GM19455 (cell line): ENCODE measurements at regions not wholly inside any gene's neighbourhood (a gene's known extent, or its start where the extent isn't known, plus 50 kb on each side); places are given as distances from the start of the nearest gene placed in this dataset.
"Not testable (repeated sequence)": the region's sequence is repeated elsewhere in the genome, so short reads cannot be mapped to it uniquely, and the experiment has no call there.

Experiments
- ATAC-seq: cut with Tn5 transposase; IDR thresholded peaks from one replicate; pipeline ENCODE4 v1.9.1; 2021; ENCODE audit not compliant: unreplicated experiment

DNA sequence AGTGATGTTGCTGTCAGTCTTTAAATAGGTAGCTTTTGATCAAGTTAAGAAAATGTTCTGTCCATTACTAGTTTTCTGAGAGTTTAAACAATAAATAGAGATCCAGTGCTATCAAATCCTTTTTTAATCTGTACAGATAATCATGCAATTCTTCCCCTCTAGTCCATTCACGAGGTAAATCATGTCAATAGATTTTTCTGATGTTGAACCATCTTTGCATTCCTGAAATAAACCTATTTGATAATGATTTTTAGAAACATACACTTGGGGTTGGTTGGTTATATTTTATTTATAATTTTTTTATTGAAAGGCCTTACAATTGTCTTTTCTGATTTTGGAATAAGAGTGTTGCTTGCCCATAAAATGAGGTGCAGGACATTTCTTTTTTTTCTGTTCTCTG, 95.0 kb downstream of the FAM53A start:
- ATAC-seq = no peak

DNA sequence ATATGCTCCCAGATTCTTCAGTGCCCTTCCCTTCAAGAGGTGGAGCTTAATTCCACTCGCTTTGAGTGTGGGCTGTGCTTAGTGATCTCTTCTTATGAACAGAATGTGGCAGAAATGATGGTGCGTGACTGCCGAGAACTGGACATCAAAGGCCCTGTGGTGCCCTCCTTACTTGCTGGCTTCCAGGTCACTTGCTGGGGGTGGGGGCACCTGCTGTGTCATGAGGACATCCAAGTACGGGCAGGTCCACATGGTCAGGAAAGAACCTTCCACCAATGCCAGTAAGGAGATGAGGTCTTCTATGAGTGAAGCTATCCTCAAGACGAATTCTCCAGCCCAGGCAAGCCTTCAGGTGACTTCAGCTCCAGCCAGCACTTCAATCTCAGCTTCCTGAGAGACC, 95.8 kb downstream of the FAM53A start:
- no peak for ATAC-seq

DNA sequence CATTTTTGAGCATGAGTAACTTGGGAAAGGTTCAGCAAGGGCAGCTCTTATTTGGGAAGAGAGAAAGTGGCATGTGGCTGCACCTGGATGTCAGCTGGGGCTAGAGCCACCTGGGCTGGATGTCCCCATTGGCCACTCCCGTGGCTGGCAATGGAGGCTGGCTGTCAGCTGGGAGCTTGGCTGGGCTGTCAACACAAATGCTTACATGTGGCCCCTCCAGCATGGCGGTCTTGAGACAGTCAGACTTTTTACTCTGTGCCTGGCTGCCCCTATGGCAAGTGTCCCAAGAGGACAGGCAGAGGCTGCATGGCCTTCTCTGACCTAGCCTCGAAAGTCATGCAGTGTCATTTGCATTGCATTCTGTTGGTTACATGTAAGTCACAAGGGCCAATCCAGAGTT, 99.6 kb downstream of the FAM53A start:
- ATAC-seq = no peak

DNA sequence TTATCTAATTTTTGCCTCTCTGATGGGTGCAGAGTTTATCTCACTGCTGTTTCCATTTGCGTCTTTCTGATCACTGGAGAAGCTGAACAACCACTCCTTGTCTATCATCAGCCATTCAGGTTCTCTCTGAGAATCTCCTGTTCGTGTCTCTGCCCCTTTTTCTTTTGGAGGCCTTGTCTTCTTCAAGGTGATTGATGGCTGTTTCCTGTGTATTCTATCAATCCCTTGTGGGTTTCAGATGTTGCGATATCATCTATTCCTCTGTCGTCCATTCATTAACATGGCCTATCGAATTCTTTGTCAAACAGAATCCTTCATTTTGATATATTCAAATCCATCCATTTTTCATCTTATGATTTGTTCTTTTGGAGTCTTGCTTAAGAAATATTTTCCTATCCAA, 100.3 kb downstream of the FAM53A start:
- no peak for ATAC-seq

DNA sequence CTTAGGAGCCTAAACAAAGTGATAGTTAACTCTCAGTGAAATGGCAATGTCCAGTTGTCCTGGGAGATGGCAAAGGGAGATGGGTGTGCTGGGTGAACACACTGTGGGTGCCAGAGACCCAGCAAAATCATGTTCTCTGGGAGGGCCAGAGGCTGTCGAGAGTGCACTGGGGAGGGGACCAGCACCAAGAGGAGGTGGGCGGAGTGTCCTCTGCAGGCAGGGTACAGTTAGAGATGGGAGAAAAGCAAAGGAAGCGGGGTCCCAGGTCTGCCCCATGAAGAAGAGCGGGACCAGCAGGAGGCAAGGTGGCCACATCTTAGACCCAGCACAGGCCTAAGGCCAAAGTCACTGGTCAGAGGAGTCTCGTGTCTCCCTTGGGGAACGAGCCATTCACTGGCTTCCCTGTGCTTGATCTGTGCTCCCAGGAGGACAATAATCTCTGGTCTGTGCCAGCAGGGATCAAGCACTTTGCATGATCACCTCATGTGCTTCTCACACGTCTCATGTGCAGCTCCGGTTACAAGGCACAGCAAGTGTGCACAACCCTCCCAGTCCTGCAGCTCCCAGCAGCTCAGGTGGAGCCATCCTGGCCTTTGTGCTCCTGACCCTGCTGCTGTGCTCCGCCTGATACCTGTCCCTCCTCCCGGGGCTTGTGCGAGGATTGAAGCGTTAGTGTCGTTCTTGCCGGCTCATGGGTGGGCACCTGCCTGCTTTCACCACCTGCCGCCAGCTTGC, 100.9 kb downstream of the FAM53A start:
- no peak for ATAC-seq

DNA sequence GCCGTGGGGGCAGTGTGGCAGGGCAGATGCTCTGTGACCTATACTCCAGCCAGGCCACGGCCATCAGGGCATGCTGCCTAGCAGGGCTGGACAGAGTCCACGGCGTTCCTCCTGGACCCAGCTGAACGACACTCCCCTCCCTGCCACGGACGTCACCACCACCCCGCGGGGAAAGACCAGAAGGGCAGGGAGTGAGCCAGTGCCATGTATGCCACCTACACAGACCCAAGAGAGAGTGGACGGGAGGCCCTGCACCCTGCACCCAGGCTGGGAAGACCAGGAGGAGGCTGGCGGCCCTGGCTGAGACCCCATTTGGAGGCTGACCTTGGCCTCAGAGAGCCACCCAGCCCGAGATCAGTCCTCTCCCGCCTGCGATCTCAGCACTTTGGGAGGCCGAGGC, 101.9 kb downstream of the FAM53A start:
- no peak for ATAC-seq

DNA sequence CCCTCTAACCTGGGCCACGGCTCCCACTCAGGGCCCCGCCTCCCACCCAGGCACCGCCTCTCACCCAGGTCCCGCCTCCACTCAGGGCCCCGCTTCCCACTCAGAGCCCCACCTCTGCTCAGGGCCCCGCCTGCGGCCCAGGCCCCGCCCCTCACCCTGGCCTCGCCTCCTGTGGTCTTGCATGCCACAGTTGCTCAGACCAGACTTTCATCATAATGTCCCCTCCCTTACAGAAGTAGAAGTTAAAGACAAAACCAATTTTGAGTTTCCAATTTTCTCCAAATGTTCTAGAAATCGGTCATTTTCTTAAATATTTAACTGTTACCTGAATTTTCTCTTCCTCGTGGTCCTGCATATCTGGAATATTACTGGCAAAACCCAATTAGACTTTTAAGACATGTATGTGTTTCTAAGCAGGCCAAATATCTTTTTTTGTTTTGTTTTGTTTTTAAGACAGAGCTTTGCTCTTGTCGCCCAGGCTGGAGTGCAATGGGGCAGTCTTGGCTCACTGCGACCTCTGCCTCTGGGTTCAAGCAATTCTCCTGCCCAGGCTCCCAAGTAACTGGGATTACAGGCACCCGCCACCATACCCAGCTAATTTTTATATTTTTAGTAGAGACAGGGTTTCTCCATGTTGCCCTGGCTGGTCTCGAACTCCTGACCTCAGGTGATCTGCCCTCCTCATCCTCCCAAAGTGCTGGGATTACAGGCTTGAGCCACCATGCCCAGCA, 102.8 kb downstream of the FAM53A start:
- not testable (repeated sequence) for ATAC-seq

DNA sequence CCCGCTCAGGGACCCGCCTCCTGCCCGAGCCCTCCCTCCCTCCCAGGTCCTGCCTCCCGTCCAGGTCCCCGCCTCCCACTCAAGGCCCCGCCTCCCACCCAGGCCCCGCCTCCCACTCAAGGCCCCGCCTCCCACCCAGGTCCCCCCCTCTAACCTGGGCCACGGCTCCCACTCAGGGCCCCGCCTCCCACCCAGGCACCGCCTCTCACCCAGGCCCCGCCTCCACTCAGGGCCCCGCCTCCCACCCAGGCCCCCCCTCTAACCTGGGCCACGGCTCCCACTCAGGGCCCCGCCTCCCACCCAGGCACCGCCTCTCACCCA, 103.5 kb downstream of the FAM53A start:
- ATAC-seq = not testable (repeated sequence)

DNA sequence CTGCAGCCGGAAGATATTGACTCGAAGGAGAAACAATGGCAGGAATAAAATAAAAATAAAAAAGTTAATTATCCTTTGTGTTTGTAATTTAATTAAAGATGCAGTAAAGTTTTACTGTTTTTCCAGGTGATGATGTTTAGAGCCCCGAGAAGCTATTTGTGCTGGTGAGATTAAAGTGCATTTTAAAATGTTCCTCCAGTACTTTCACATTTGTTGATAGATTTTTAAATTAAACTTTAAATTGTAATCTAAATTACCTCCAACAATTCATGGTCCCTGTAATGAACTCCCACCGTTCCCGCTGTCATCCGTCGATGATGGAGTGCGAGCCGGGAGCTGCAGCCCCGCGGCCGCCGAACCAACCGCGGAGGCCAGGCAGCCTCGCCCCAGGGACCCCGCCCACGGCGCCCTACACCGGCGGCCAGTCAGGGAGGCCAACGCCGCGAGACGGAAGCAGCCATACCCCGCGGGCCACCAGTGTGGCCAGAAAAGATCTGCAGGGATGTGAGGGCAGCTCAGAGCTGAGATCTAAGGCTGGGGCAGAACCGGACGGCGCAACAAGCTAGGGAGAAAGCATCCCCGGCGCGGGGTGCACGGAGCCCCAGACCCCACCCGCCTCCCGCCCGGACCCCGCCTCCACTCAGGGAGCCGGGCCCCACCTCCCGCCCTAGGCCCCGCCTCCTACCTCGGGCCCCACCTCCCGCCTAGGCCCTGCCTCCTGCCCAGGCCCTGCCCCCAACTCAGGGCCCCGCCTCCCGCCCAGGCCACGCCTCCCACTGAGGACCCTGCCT, 104.0 kb downstream of the FAM53A start:
- ATAC-seq = no peak

DNA sequence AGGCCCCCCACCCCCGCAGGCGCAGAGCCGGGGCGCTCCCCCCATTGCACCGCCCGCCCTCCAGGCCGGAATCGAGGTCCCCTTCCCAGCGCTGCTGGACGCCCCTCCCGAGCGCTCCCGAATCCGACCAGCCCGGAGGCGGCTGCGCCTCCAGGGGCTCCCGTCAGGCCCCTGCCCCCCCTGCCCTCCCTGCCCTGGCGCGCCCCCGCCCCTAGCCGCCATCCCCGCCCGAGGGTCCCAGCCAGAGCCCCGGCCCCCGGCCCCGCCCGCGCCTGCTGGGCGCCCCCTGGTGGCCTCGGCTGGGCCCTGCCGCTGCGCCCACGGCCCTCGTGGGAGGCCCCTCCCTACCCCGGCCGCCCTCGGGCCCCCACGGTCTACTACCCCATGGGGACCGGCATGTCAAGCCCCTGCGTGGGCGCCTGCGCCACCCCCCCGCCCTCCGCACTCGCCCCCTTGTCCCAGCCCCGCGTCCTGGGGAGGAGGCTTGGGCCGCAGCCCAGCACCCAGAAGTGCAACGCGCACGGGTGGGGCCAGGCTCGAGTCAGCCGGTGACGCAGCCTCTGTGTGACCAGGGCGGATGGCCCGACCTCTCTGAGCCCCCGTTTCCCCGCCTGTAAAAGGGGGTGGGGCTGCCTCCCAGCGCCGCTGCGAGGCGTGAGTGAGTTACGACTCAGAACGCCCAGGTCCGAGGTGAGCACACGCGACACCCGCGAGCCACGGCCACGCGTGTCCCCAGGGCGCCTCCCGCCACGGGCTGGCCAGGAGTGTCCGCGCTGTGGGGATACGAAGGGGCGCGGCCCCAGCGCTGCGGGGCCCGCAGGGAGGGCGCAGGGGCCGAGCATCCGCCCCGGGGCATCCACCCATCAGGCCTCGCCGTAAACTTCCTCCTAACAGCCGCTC, 104.9 kb downstream of the FAM53A start:
- no peak for ATAC-seq

DNA sequence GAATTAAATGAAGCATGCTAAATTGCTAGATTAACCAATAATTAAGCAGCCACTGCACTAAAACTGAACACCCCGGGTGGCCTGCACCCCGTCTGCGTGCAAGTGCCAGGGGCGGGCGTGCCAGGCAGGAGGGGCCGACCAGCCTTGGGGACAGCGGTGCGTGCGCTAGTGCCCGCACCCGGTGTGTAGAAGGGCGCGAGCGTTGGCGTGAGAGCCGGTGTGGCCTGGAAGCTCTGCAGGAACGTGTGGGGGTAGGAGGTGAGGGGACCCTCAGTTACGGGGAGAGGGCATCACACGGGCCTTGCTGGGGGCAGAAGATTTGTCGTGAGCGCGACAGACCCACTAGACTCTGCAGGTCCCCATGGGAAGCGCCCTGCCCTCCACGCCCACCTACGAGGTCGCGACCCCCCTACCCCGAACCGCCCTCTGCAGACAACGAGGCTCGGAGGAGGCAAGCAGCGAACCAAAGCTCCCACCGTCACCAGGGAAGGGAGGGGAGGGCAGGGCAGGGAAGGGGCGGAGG, 105.8 kb downstream of the FAM53A start:
- no peak for ATAC-seq

DNA sequence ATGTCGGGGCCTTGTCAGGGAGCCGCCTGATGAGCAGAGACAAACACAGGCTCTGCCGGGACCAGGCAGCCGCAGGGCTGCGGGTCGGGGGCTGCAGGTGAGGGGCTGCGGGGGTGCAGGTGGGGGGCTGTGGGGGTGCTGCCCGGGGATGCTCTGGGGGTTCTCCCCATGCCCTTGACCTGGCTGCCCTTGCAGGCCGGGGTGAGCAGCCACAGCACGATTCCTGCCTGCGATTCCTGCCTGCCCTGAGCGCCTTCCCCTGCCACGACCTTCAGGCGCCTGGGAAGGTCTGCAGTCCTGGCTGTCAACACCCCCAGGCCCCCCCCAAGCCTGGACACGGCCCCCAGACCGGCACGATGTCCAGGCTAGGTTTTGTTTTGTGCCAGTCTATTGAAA, 106.3 kb downstream of the FAM53A start:
- no peak for ATAC-seq

DNA sequence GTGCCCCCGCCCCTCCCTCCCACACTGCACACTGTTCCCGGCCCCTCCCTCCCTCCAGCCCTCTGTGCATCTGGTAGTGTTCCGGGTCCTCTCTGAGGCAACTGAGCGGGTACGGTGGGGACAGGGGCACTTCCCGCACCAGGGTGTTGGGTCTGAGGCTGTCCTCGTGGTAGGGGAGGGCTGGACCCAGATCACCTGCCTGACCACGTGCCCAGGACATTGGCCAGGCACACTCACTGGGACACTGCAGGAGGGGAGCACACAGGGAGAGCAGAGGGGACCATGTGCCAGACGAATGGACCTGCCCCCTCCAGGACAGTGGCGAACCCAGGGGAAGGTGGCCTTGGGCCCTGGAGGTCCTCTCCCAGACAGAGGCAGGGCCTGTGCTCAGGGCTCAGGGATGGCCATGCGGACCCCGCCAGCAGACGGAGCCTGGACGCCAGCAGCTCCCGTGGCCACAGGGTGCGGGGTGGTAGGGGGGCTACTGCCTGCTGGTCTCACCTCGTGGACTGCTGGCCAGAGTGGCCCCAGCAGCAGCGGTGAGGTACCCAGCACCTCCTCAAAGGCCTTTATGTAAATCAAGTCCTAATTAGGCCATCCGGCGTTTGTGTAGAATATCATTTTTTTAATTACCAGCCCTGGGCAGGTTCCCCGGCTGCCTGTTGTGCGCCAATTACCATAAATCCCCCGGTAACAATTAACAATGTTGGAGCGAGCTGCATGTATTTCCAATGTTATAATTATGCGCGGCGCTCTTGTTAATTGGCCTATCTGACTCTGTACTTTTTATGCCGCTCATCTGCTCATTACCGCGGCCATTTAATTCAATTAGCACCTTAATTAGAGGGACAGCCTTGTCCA, 106.9 kb downstream of the FAM53A start:
- no peak for ATAC-seq

DNA sequence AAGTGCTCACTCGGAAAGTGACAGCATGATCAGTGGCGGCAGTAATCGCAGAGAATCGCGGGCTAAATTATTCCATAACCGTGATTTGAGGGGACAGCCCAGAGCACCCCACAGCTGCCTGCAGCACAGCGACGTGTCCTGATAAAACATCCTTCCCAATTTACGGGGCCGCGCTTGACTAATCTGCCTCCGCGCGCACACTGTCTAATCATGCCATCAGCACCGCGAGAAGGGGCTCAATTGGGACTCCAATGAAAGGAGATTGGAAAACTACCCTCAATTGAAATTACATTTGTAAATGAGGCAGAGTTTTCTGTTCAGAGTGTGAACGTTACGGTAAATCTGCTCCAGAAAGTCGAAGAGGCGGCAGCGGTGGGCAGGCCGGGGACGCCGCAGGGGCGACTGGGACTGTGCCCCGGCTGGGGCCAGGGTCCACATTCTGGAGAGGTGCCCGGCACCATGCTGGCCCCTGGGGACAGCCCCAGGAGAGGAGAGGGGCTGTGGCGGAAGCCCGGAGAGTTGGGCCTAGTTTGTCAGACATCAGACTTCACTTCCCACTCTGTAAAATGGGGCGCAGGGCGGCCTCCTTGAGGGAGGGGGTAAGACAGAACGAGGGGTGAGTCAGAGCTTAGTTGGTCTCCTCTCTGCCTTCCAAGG, 107.7 kb downstream of the FAM53A start:
- ATAC-seq = no peak

DNA sequence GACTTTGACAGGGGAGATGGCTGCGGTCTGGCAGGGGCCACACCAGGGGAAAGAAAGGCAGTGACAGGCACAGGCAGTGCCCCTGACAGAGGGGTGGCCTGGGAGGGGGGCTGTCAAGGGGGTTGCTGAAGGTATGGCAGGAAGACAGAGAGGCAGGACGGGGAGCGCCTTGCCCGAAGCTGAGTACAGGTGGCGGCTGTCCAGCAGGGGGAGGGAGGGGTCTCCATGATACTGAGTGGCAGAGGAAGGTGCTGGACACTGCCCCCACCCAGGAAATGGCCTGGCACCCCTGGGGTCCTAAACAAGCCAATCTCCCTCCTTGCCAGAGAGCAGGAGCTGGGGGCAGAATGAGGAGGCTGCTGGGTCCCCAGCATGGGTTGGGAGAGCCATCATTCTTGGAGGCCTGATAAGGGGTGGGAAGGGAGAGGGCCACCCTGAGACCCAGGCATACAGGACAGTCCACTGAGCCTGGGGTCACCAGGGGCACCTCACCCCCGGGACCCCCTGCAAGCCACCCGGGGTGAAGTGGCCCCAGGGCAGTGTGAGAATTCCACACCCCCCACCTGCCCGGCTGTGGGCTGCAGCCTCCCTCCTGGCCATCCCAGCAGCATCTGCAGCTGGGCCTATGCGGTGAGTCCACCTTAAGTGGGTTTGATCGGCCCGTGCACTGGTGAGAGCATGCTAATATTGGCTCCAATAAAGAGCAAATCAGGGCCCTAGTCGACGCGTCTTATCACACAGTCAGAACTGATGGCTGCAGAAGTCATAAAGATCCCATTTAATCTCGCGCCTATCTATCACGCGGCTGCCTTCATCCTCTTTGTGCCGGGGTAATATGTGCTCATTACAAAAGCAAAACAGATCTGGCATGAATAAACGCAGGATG, 108.5 kb downstream of the FAM53A start:
- no peak for ATAC-seq

DNA sequence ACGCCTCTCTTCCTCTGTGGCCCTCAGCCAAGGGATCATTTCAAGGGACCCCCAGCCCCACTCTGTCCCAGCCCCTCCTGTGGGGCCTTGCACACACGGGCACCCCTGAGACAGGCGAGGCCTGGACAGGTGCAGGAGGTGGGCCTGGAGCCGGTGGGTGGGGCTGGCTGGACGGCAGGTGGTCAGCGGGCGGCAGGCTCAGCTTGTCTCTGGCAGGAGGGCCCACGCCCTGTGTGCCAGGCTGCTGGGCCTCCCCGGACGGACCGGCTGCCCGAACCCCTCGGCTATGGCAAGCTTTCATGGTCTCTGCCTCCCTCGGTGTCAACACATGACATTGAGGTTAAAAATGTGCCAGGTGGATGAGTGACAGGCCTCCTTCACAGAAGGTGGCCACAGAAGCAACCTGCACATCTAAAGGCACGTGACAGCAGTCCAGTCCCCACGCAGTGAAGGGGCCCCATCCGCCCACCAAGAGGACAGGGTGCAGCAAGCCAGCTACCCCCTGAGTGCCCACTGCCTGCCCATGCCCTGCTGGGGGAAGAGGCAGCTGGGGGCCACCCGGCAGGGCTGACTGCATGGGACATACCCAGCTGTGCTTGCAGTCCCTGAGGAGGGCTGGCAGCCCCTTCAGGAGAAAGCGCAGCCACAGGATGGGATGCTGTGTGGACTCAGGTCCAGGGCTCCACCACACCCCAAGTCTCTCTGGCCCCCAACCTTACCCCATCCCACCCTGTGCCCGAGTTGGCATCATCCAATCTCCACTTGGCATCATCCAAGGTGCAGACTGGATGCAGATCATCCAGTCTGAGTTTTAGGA, 109.3 kb downstream of the FAM53A start:
- no peak for ATAC-seq

DNA sequence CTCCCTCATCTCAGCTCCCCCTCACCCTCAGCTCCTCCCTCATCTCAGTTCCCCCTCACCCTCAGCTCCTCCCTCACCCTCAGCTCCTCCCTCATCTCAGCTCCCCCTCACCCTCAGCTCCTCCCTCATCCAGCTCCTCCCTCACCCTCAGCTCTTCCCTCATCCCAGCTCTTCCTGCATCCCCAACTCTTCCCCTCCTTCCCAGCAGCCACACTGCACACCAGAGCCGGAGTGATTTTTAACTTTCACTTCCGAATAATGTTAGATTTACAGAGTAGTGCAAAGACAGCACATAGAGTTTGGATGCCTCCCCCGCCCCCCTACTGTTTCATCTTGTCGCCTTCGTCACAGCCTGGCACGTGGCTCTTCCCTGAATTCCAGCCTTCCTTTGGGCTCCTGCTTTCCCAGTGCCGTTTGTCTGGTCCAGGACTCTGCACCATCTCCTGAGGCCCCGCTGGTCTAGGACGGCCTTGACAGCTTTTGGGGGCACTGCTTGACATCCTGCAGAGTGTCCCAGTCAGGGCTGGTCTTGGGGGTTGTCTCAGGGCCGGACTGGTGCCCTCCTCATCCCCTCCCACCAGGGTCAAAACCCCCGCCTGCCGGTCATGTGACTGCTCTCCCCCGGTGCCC, 110.2 kb downstream of the FAM53A start:
- no peak for ATAC-seq
